ENCODE measurements at regions not wholly inside any gene's neighbourhood (a gene's known extent, or its start where the extent isn't known, plus 50 kb on each side); places are given as distances from the start of the nearest gene placed in this dataset.

- no peak for ATAC-seq (ENCODE audit: insufficient number of reproducible peaks, low FRiP score, low read depth)
- no peaks in the 10 kb centered on the region for H3K9me3 ChIP-seq
These were observed 517.2 kb downstream of the PLCL1 start for GRCh38 chr2:198321522-198322088.

DNA sequence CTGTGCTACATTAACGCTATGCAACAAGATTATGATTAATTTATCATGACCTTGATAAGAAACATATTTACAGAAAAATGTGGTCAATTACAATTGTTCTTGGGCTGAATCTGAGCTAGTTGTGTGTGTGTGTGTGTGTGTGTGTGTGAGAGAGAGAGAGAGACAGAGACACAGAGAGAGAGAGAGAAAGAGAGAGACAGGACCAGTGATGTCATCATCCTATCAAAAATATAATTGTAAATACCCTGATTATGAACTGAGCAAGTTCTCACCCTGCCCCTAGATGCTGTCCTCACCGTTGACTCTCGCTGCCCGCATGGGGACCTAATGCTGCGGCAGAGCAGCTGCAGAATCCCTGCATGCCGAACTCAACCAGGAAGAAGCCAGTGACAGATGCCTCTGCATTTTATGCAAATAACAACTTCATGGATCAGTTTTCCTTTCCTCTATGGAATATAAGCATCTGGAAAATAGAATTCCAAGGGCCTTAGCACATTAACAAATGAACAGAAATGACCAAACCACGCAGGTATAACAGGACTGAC lies 512.5 kb downstream of the PLCL1 start:
- Histone ChIP-seq H3K4me3 (no peak overlapping the region), H3K36me3 (no peaks in the 10 kb centered on the region), H3K27ac (no peak overlapping the region), H3K9me3 (no peaks in the 10 kb centered on the region), H3K27me3 (replicated peaks; ENCODE audit: insufficient read depth) (no peaks in the 10 kb centered on the region), H3K4me1 (ENCODE audit: control insufficient read depth in 1 of 2, low read depth in 2 of 2) (no peaks in the 10 kb centered on the region)
- DNase-seq (ENCODE audit: low spot score), result no peak
- ATAC-seq (ENCODE audit: insufficient number of reproducible peaks, low FRiP score, low read depth), result no peak
- TF ChIP-seq, protein P1, sequence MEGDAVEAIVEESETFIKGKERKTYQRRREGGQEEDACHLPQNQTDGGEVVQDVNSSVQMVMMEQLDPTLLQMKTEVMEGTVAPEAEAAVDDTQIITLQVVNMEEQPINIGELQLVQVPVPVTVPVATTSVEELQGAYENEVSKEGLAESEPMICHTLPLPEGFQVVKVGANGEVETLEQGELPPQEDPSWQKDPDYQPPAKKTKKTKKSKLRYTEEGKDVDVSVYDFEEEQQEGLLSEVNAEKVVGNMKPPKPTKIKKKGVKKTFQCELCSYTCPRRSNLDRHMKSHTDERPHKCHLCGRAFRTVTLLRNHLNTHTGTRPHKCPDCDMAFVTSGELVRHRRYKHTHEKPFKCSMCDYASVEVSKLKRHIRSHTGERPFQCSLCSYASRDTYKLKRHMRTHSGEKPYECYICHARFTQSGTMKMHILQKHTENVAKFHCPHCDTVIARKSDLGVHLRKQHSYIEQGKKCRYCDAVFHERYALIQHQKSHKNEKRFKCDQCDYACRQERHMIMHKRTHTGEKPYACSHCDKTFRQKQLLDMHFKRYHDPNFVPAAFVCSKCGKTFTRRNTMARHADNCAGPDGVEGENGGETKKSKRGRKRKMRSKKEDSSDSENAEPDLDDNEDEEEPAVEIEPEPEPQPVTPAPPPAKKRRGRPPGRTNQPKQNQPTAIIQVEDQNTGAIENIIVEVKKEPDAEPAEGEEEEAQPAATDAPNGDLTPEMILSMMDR (IDR thresholded peaks at IDR 0.05), result no peak

More at GRCh38 chr2:198321522-198322088, 517.2 kb downstream of the PLCL1 start:
- H3K36me3 ChIP-seq, result no peaks in the 10 kb centered on the region
- H3K4me3 ChIP-seq, result no peak overlapping the region
- H3K27ac ChIP-seq, result no peak overlapping the region
- H3K27me3 ChIP-seq (replicated peaks; ENCODE audit: insufficient read depth), result no peaks in the 10 kb centered on the region
- DNase-seq (ENCODE audit: low spot score), result no peak
- no peaks in the 10 kb centered on the region for H3K4me1 ChIP-seq (ENCODE audit: control insufficient read depth in 1 of 2, low read depth in 2 of 2)
- TF ChIP-seq, protein P1 (IDR thresholded peaks at IDR 0.05), result no peak

DNA sequence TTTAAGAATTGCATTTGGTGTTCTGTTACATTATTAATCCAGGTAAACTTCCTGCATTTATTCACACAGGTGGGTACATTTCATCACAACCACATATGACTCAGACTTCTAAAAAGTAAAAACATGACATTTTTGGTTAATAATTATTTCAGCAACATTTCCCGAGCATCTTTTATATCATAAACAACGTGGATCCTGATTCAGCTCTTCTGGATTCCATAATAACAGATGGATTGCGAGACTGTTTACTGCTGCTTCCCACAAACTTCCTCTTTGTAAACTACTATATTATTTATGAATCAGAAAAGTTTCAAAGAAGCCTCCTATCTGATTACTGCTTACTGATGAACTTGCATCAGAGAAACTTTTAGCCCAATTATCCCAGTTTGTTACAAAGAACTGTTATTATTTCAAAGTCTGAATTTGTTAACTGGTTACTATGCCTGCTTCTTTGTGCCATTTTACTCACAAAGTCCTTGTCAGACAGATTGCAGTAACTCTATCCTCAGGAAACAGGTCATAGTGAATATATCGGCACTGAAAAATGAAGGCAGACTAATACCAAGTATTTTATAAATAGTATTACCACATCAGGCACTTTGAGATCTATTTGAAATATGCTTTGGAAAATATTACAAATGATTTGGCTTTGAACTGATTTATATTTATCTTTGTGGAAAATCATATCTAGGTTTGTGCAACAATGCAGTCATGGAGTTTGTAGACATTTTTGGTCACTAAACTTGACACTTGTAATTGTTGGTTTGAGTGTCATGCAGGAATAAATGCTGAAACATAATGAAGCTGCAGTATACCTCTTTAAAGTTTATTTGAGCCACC lies 511.6 kb downstream of the PLCL1 start:
- DNase-seq (ENCODE audit: low spot score), result no peak
- ATAC-seq (ENCODE audit: insufficient number of reproducible peaks, low FRiP score, low read depth), result no peak
- TF ChIP-seq, protein P1 (IDR thresholded peaks at IDR 0.05), result no peak
- no peaks in the 10 kb centered on the region for H3K9me3 ChIP-seq
- no peaks in the 10 kb centered on the region for H3K4me1 ChIP-seq (ENCODE audit: control insufficient read depth in 1 of 2, low read depth in 2 of 2)
- no peaks in the 10 kb centered on the region for H3K27me3 ChIP-seq (replicated peaks; ENCODE audit: insufficient read depth)
- H3K27ac ChIP-seq, result no peak overlapping the region
- no peak overlapping the region for H3K4me3 ChIP-seq
- H3K36me3 ChIP-seq, result no peaks in the 10 kb centered on the region

- ATAC-seq (ENCODE audit: insufficient number of reproducible peaks, low FRiP score, low read depth) (peak; percentile 36), DNase-seq (ENCODE audit: low spot score) (no peak)
- H3K36me3 ChIP-seq, result no peaks in the 10 kb centered on the region
- H3K9me3 ChIP-seq, result no peaks in the 10 kb centered on the region
- no peak overlapping the region for H3K27ac ChIP-seq
- TF ChIP-seq, protein P1 (IDR thresholded peaks at IDR 0.05), result peak; percentile 48
- H3K4me3 ChIP-seq, result no peak overlapping the region
- no peaks in the 10 kb centered on the region for H3K27me3 ChIP-seq (replicated peaks; ENCODE audit: insufficient read depth)
- H3K4me1 ChIP-seq (ENCODE audit: control insufficient read depth in 1 of 2, low read depth in 2 of 2), result no peaks in the 10 kb centered on the region
These were observed 510.3 kb downstream of the PLCL1 start for GRCh38 chr2:198314559-198315153.
